Neuronal stem cell (in vitro differentiated cells): ENCODE measurements at regions not wholly inside any gene's neighbourhood (a gene's known extent, or its start where the extent isn't known, plus 50 kb on each side); places are given as distances from the start of the nearest gene placed in this dataset.
A peak's percentile ranks its signal among the peaks of the same experiment; 100 is the strongest.
"Not testable (repeated sequence)": the region's sequence is repeated elsewhere in the genome, so short reads cannot be mapped to it uniquely, and the experiment has no call there.

Source experiments
- DNase-seq: peaks from one replicate; pipeline ENCODE4 v3.0.0-alpha.2; 2013; ENCODE audit warnings: low spot score
- H2AFZ ChIP-seq: one replicate; pipeline ENCODE4 v1.6.1; 2013; ENCODE audit warnings: mild to moderate bottlenecking, low read length, inconsistent platforms
- H2AK5ac ChIP-seq: 2 replicates; pipeline ENCODE4 v1.6.1; 2013; ENCODE audit warnings: low read depth, mild to moderate bottlenecking, inconsistent platforms, low read length, moderate library complexity, mixed read lengths
- H2BK120ac ChIP-seq: 2 replicates; pipeline ENCODE4 v1.6.1; 2013; ENCODE audit warnings: low read depth, mild to moderate bottlenecking, inconsistent platforms, low read length, moderate library complexity, mixed read lengths
- H2BK12ac ChIP-seq: one replicate; pipeline ENCODE4 v1.6.1; 2013; ENCODE audit warnings: low read length, inconsistent platforms
- H2BK15ac ChIP-seq: 2 replicates; pipeline ENCODE4 v1.6.1; 2013; ENCODE audit warnings: mild to moderate bottlenecking, low read length, inconsistent platforms, mixed read lengths
- H2BK5ac ChIP-seq: one replicate; pipeline ENCODE4 v1.6.1; 2013; ENCODE audit warnings: inconsistent platforms, mild to moderate bottlenecking, low read length, moderate library complexity
- H3K14ac ChIP-seq: one replicate; pipeline ENCODE4 v1.6.1; 2013; ENCODE audit warnings: low read length, inconsistent platforms
- H3K18ac ChIP-seq: 2 replicates; pipeline ENCODE4 v1.6.1; 2013; ENCODE audit warnings: low read length, inconsistent platforms
- H3K23ac ChIP-seq: 2 replicates; pipeline ENCODE4 v1.6.1; 2013; ENCODE audit warnings: low read depth, mild to moderate bottlenecking, mixed read lengths, low read length, inconsistent platforms; ENCODE audit not compliant: poor library complexity
- H3K27ac ChIP-seq: replicated peaks from 3 replicates; pipeline ENCODE4 v1.5.1; 2013; ENCODE audit warnings: low read length, inconsistent platforms
- H3K27me3 ChIP-seq, 3 experiments: 2 replicates each; pipeline ENCODE4 v1.6.1; 2013; ENCODE audit warnings: low read length in 3 of 3, mild to moderate bottlenecking in 2 of 3, inconsistent platforms in 1 of 3, low read depth in 1 of 3, mixed read lengths in 1 of 3, moderate library complexity in 1 of 3; ENCODE audit not compliant: control insufficient read depth in 3 of 3, insufficient read depth in 3 of 3
- H3K36me3 ChIP-seq, 2 donors: replicated peaks in 1 of 2; 2 replicates each; pipeline ENCODE4 v1.6.1; 2013; ENCODE audit warnings: low read length in 2 of 2; ENCODE audit not compliant: control insufficient read depth in 2 of 2, insufficient read depth in 2 of 2
- H3K4ac ChIP-seq: 2 replicates; pipeline ENCODE4 v1.6.1; 2013; ENCODE audit warnings: inconsistent platforms, mild to moderate bottlenecking, low read length, moderate library complexity
- H3K4me1 ChIP-seq, 2 donors: 1 replicate in 1 of 2; 2 replicates in 1 of 2; pipeline ENCODE4 v1.6.1; 2013; ENCODE audit warnings: low read length in 2 of 2, low read depth in 1 of 2; ENCODE audit not compliant: control insufficient read depth in 2 of 2, insufficient read depth in 1 of 2
- H3K4me2 ChIP-seq: one replicate; pipeline ENCODE4 v1.6.1; 2013; ENCODE audit warnings: mild to moderate bottlenecking, low read length, inconsistent platforms; ENCODE audit not compliant: insufficient read depth, poor library complexity, severe bottlenecking
- H3K4me3 ChIP-seq, 2 donors: 2 replicates each; pipeline ENCODE4 v1.5.1; 2013; ENCODE audit warnings: low read length in 2 of 2, mild to moderate bottlenecking in 2 of 2, inconsistent platforms in 1 of 2, moderate library complexity in 1 of 2
- H3K79me1 ChIP-seq: one replicate; pipeline ENCODE4 v1.6.1; 2013; ENCODE audit warnings: low read depth, mild to moderate bottlenecking, inconsistent platforms, low read length, moderate library complexity
- H3K9ac ChIP-seq: one replicate; pipeline ENCODE4 v1.6.1; 2013; ENCODE audit warnings: mild to moderate bottlenecking, low read depth, low read length, inconsistent platforms; ENCODE audit not compliant: poor library complexity
- H3K9me3 ChIP-seq, 2 donors: replicated peaks in 1 of 2; 2 replicates each; pipeline versions ENCODE3 to v1.6.1; 2013; ENCODE audit warnings: low read length in 2 of 2, mild to moderate bottlenecking in 2 of 2, inconsistent platforms in 1 of 2, low read depth in 1 of 2, mixed read lengths in 1 of 2, moderate library complexity in 1 of 2; ENCODE audit not compliant: control insufficient read depth in 2 of 2, insufficient read depth in 1 of 2
- H4K8ac ChIP-seq: one replicate; pipeline ENCODE4 v1.6.1; 2013; ENCODE audit warnings: low read depth, mild to moderate bottlenecking, inconsistent platforms, low read length, moderate library complexity
- H4K91ac ChIP-seq: one replicate; pipeline ENCODE4 v1.6.1; 2013; ENCODE audit warnings: low read length, low read depth, mild to moderate bottlenecking, inconsistent platforms; ENCODE audit not compliant: poor library complexity
- WGBS, 2 donors: extraction: QIAGEN DNeasy Blood & Tissue Kit; methylation state at CpG; one replicate each; pipeline ENCODE4 v1.1.7; 2013; ENCODE audit warnings: missing lambda C conversion rate in 2 of 2, mixed read lengths in 1 of 2; ENCODE audit not compliant: insufficient read length in 2 of 2, insufficient replicate concordance in 1 of 2; ENCODE audit errors: extremely low coverage in 2 of 2; 5-methylcytosine and 5-hydroxymethylcytosine counted together

DNA sequence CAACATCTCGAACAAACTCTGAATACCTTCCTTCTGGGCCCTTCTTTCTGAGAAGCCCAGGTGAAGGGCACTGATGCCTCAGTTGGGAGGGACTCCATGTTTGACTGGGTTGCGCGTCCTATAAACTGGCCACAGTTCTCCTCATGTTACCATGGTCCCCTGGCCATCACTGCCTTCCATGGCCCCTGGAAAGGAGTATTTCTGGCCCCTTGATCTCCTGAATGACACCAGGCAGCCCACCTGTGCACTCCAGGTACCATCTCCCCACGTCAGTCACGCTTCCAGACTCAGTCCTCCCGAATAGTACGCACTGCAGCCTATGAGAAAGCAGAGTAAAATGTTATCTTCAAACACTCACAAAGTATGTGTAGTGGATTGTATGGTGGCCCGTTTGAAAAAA lies 73.9 kb downstream of the ACKR3 start:
- Histone ChIP-seq H3K9me3 (peaks cover 2 to 37% of the 10 kb centered on the region in 2 donors), H3K4ac (no peak overlapping the region), H3K4me1 (no peaks in the 10 kb centered on the region), H2BK120ac (no peak overlapping the region), H2AK5ac (no peak overlapping the region), H3K27ac (no peak overlapping the region), H3K4me2 (no peak overlapping the region), H3K4me3 (no peak overlapping the region), H3K36me3 (no peaks in the 10 kb centered on the region), H2AFZ (no peak overlapping the region), H3K79me1 (no peaks in the 10 kb centered on the region), H4K8ac (no peak overlapping the region), H2BK12ac (no peak overlapping the region), H3K9ac (no peak overlapping the region), H3K14ac (no peak overlapping the region), H3K18ac (no peak overlapping the region), H2BK15ac (no peak overlapping the region), H2BK5ac (no peak overlapping the region), H4K91ac (no peak overlapping the region), H3K27me3 (no peaks in the 10 kb centered on the region), H3K23ac (no peak overlapping the region)
- no peak for DNase-seq
- no CpG with 5 or more reads among the region's 8 CpGs for WGBS, 2 donors

DNA sequence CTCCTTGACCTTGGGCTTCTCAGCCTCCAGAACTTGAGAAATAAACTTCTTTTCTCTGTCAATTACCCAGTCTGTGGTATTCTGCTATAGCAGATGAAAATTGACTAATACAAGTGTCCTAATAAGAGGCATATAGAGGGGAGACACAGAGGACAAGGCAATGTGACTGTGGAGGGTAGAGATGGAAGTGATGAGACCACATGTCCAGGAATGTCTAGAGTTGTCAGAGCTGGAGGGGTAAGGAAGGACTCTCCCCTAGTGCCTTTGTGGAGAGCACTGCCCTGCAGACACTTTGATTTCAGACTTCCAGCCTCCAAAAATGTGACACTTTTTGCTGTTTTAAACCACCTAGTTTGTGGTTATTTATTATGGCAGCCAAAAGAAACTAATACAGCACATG lies 74.4 kb downstream of the ACKR3 start:
- no peaks in the 10 kb centered on the region for H3K4me1 ChIP-seq
- H3K79me1 ChIP-seq = no peaks in the 10 kb centered on the region
- no peak overlapping the region for H3K4me2 ChIP-seq
- H2BK120ac ChIP-seq = no peak overlapping the region
- no peak overlapping the region for H4K91ac ChIP-seq
- H3K4me3 ChIP-seq = no peak overlapping the region
- H2BK5ac ChIP-seq = no peak overlapping the region
- DNase-seq = no peak
- no peaks in the 10 kb centered on the region for H3K36me3 ChIP-seq
- H4K8ac ChIP-seq = no peak overlapping the region
- no peak overlapping the region for H2BK15ac ChIP-seq
- H3K9me3 ChIP-seq = peaks cover 2 to 37% of the 10 kb centered on the region in 2 donors
- H2AFZ ChIP-seq = no peak overlapping the region
- no peak overlapping the region for H3K27ac ChIP-seq
- no peak overlapping the region for H3K4ac ChIP-seq
- H2AK5ac ChIP-seq = no peak overlapping the region
- no peak overlapping the region for H3K23ac ChIP-seq
- H3K18ac ChIP-seq = no peak overlapping the region
- H3K27me3 ChIP-seq = no peaks in the 10 kb centered on the region
- no peak overlapping the region for H3K9ac ChIP-seq
- H2BK12ac ChIP-seq = no peak overlapping the region
- no peak overlapping the region for H3K14ac ChIP-seq

DNA sequence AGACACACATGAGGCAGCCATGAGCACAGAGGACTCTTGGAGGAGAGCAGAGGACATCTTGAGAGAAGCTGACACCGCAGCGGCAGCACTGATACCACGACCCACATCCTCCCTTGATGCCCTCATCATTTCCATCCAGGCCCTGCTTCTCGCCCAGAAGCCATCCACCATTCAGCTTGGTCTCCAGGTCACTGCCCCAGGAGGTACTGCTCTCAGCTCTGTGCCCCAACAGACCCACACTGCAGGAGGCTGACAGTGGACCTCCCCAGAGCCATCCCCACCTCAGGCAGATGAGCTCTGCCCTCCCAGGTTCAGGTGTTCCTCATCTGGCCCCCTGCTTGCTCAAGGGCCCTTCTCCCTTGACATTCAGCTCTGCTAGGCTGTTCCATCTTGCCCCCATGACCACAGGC lies 74.9 kb downstream of the ACKR3 start:
- H3K27me3 ChIP-seq = no peaks in the 10 kb centered on the region
- H2BK120ac ChIP-seq = no peak overlapping the region
- H3K9me3 ChIP-seq = peaks cover 2 to 37% of the 10 kb centered on the region in 2 donors
- peak overlapping the region; percentile 84 for H3K18ac ChIP-seq
- no CpG with 5 or more reads among the region's 4 CpGs for WGBS, 2 donors
- H3K4me1 ChIP-seq = no peaks in the 10 kb centered on the region
- no peak overlapping the region for H4K8ac ChIP-seq
- H3K27ac ChIP-seq = no peak overlapping the region
- DNase-seq = no peak
- H4K91ac ChIP-seq = peak overlapping the region; percentile 56
- no peaks in the 10 kb centered on the region for H3K79me1 ChIP-seq
- no peak overlapping the region for H2AK5ac ChIP-seq
- no peak overlapping the region for H3K4ac ChIP-seq
- H2AFZ ChIP-seq = no peak overlapping the region
- no peak overlapping the region for H3K14ac ChIP-seq
- H3K36me3 ChIP-seq = no peaks in the 10 kb centered on the region
- H3K4me3 ChIP-seq = no peak overlapping the region
- H2BK12ac ChIP-seq = no peak overlapping the region
- no peak overlapping the region for H2BK5ac ChIP-seq
- H3K9ac ChIP-seq = no peak overlapping the region
- no peak overlapping the region for H3K4me2 ChIP-seq
- no peak overlapping the region for H3K23ac ChIP-seq
- H2BK15ac ChIP-seq = no peak overlapping the region

DNA sequence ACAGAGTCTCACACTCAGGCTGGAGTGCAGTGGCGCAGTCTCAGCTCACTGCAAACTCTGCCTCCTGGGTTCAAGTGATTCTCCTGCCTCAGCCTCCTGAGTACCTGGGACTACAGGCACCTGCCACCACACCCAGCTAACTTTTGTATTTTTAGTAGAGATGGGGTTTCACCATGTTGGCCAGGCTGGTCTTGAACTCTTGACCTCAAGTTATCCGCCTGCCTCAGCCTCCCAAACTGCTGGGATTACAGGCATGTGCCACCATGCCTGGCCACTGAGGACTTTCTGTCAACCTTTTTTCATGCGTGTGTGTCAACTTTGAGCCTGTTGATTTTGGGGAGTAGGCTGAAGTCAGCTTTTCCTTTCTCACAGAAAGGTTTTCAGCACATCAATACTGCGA lies 75.5 kb downstream of the ACKR3 start:
- not testable (repeated sequence) for H2AFZ ChIP-seq, H3K9ac ChIP-seq, H2BK120ac ChIP-seq, H3K14ac ChIP-seq, H4K8ac ChIP-seq, H3K4ac ChIP-seq, H4K91ac ChIP-seq, H3K23ac ChIP-seq, H3K79me1 ChIP-seq, H3K4me3 ChIP-seq, H3K27ac ChIP-seq, H2BK12ac ChIP-seq, H2BK15ac ChIP-seq, H3K36me3 ChIP-seq, DNase-seq, H3K4me2 ChIP-seq, H3K27me3 ChIP-seq, H2BK5ac ChIP-seq, H3K4me1 ChIP-seq, H2AK5ac ChIP-seq, H3K18ac ChIP-seq
- WGBS, 2 donors = no CpG with 5 or more reads among the region's 4 CpGs
- H3K9me3 ChIP-seq = peaks cover 2 to 40% of the 10 kb centered on the region in 2 donors
